GM21576 (cell line): ENCODE measurements at regions not wholly inside any gene's neighbourhood (a gene's known extent, or its start where the extent isn't known, plus 50 kb on each side); places are given as distances from the start of the nearest gene placed in this dataset.

Experiments used
- ATAC-seq: cut with Tn5 transposase; IDR thresholded peaks from one replicate; pipeline ENCODE4 v1.9.1; 2021; ENCODE audit warnings: mild to moderate bottlenecking, moderate library complexity; ENCODE audit not compliant: unreplicated experiment

GRCh38 chr3:35500641-35501350 lies 138.5 kb upstream of the ARPP21 start:
- no peak for ATAC-seq

GRCh38 chr3:35502699-35503098 lies 136.6 kb upstream of the ARPP21 start:
- ATAC-seq: no peak

DNA sequence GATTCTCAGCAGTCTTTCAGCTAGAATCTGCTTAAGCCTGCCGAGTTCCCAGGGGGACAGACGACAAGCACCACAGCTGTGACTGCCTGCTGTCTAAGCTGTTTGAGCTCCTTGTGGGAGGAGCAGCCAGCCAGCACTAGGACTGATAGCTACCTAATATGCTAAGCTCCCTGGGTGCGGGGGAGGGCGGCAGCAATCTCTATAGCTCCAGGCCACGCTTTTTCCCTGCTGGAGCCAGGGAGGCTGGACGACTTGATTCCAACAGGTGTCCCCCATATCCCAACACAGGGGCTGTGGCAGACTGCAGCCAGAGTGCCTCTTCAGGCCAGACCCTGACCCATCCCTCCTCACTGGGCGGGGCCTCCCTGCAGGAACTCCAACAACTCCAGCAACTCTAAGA lies 134.1 kb upstream of the ARPP21 start:
- ATAC-seq: no peak

GRCh38 chr3:35505772-35506171 lies 133.6 kb upstream of the ARPP21 start:
- ATAC-seq: no peak

DNA sequence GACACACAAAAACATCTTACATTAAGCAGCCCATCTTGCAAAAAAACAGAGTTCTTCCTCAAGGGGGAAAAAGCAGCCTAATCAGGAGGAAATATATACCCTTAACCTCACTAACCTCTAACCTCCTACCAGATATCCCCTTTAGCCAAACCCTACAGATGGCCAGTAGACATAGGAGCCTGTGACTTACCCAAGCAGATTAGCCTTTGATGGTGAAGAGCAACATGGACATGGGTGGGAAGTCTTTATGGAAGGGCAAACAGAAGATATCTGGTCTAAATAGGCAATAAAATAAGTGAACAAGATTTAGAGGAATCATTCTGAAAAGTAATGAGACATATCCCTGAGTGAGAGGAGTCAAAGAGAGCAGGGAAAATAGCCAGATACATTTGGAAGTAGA lies 119.4 kb upstream of the ARPP21 start:
- no peak for ATAC-seq

DNA sequence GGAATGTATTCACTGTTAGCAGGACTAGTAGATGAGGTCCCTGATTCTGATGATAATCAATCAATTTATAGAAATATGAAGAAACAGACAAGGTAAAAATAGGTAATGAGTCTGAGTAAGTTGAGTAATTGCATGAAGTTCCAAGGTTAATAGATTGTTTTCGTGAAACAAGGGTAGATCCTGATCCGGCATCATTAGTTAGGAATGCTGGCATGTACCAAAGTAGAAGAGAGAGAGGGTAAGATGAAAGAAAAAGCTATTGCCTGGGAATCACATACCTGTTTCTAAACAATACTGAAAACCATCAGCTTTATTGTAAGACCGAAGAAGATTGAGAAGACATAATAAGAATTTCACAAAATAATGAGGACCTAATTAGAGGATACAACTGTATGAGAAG lies 118.1 kb upstream of the ARPP21 start:
- no peak for ATAC-seq

DNA sequence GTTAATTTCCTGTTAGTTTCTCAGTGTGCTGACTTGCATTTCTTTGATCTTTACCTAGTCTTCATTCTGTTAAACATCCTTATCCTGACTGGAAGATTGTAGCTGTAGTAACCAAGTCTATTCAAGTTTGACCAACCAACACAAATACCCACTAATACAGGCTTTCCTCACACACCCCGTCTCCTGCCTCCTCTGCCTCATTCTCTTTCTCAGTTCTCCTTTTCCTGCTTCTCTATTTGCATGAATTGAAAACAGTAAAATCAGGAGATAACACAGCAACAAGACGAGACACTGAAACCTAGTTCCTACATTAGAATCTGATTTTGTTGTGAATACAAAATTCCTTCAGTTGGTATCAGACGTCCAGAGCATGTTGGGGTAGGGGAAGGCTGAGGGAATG lies 116.9 kb upstream of the ARPP21 start:
- no peak for ATAC-seq

DNA sequence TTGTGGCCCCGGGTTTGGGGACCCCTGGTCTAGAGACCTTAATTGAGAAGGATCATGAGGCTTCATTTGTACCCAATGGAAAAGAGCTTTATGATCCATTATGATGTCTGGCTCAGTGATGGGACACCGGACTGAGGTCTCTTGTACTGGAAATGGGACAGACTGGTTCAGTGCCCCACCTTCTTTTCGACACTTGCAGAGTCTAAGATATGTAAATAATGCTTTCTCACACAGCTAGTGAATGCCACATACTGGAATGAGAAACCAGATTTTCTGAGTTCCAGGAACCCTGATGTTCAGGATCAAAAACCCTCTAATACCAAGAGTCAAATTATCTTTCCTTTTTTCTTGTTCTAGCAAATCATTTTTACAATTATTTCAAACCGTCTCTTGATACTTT lies 116.3 kb upstream of the ARPP21 start:
- ATAC-seq: no peak

- no peak for ATAC-seq
These were observed 115.5 kb upstream of the ARPP21 start for GRCh38 chr3:35523838-35524237.

GRCh38 chr3:35524856-35525255 lies 114.5 kb upstream of the ARPP21 start:
- no peak for ATAC-seq

- ATAC-seq: no peak
These were observed 110.6 kb upstream of the ARPP21 start for GRCh38 chr3:35528728-35529127.

GRCh38 chr3:35529337-35529736 lies 110.0 kb upstream of the ARPP21 start:
- ATAC-seq: no peak

GRCh38 chr3:35537265-35537664 lies 102.1 kb upstream of the ARPP21 start:
- no peak for ATAC-seq

DNA sequence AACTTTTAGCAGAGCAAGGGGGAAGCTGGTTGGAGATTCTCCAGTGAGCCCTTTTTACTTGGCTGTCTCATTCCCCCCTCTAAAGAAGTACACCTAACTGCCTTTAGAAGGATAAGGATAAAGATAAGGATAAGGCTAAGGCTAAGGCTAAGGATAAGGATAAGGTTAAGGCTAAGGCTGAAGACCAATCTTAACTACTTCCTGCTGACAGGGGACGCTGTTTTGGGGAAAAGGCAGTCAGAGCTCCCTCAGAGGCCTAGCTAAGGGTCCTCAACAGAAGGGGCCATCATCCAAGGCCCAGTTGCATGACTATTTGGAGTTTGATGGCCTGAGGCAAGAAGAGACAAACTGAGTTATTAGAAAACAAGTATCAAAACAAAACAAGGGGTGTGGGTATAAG lies 94.3 kb upstream of the ARPP21 start:
- ATAC-seq: no peak

- no peak for ATAC-seq
These were observed 89.6 kb upstream of the ARPP21 start for GRCh38 chr3:35549690-35550089.

- ATAC-seq: no peak
These were observed 77.2 kb upstream of the ARPP21 start for GRCh38 chr3:35562141-35562540.

GRCh38 chr3:35565048-35565447 lies 74.3 kb upstream of the ARPP21 start:
- ATAC-seq: no peak
